ENCODE measurements at regions not wholly inside any gene's neighbourhood (a gene's known extent, or its start where the extent isn't known, plus 50 kb on each side); places are given as distances from the start of the nearest gene placed in this dataset.
"Not testable (repeated sequence)": the region's sequence is repeated elsewhere in the genome, so short reads cannot be mapped to it uniquely, and the experiment has no call there.

DNA sequence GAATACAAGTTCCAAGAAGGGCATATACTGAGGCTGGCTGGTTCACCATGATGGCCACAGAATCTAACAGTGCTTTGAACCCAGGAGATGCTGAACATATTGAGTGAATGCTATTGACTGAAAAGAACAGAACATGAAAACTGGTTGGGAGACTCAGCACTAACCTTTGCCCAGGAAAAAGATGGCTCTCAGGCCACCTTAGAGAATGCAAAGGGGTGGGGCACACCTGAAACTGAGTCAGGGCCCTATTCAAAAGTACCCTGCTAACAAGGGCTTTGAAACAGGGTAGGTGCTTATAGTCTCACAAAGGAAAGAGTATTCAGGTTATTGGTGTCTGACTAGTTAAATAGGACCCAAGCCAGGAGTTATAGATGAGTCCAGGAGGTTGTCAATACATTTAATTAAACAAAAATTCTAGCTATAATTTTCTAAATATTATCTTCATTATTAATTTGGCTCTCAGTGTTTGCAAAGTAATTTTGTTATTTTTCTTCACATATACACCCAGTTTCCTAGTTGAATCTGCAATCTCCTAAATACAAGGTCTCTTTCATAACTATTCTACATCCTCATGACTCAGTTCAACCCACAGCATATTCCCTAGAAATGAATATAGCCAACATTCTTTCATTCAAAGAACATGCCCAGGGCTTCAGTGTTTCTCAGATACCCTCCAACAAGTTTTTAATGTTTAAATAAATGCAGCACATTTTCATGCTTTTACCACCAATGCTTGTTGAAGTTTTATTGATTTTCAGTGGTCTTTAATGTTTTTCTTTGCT lies 144.2 kb upstream of the RAPGEF2 start:
- DNase-seq, result no peak

GRCh38 chr4:158962393-158962792 lies 140.5 kb upstream of the RAPGEF2 start:
- no peak for DNase-seq

- DNase-seq, result not testable (repeated sequence)
Observed at GRCh38 chr4:158963282-158963681, 139.6 kb upstream of the RAPGEF2 start.

DNA sequence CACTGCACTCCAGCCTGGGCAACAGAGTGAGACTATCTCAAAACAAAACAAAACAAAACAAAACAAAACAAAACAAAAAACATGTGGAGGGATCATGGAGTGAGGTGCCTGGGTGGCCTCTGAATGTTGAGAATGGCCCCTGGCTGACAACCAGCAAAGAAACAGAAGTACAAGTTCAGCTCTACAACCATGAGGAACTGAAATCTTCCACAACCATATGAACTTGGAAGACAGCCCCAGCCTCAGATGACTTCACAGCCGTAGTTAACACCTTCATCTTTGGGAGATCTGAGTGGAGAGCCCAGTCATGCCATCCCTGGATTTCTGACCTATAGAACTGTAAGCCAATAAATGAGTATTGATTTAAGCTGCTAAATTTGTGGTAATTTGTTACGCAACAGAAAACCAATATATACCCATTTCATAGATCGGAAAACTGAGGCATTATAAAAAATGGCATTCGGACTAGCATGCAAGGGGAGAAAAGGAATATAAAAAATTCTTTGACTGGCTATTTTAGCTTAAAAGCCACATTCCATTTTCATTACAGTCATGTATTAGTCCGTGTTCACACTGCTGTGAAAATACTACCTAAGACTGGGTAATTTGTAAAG lies 138.7 kb upstream of the RAPGEF2 start:
- no peak for DNase-seq

GRCh38 chr4:158964728-158965124 lies 138.2 kb upstream of the RAPGEF2 start:
- no peak for DNase-seq

DNA sequence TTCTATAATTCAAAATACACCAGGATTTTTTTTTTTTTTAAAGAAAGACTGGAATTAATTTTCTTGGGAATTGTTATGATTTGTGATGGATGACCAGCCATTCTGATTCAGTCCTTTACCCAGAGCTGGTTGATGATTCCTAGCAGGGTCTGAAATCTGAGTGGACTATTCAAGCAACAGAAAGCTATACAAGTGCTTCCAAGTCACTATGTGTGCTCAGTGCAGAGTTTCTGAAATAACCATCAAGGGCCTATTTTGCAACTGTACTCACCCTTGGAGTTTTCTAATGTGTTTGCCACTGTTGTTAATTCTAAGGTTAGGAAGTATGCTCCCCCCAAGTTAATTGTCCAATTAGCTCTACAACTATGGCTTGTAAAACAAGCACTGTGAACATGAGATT lies 137.7 kb upstream of the RAPGEF2 start:
- no peak for DNase-seq

GRCh38 chr4:158966091-158966490 lies 136.8 kb upstream of the RAPGEF2 start:
- no peak for DNase-seq

DNA sequence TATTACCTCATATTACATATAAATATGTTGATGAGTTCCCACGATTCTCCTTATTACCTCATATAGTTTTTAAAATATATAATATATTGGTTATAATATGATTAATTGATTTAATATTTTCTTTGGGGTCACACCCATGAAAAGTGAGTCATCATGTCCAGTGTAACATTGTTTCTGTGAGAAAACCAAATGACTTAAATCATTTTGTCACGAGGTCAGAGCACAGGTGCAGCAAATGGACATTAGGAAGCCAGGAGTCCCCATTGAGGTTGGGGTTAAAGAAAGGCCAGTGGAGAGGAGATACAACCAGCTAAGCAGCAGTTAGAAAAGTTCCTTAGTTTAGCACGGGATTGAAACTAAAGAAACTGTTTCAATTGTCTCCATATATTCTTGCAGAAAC lies 133.9 kb upstream of the RAPGEF2 start:
- DNase-seq, result no peak

DNA sequence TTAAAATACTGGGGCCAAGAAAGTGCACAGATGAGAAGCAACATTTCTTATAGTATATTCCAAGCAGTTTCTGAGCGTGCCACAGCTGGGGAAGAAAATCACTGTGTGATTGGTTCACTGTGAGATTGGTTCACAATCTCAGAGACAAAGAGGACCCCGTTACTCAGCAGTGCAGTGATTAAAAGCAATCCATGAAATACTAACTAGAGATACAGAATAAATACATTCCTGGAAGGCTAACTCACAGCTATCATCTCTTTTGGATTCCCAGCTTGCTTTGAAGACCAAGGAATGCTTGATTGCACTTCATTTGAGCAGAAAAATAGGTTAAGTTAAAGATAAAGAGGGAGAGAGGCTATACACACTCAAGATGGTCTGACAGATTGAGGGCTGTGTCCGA lies 132.1 kb upstream of the RAPGEF2 start:
- no peak for DNase-seq

DNA sequence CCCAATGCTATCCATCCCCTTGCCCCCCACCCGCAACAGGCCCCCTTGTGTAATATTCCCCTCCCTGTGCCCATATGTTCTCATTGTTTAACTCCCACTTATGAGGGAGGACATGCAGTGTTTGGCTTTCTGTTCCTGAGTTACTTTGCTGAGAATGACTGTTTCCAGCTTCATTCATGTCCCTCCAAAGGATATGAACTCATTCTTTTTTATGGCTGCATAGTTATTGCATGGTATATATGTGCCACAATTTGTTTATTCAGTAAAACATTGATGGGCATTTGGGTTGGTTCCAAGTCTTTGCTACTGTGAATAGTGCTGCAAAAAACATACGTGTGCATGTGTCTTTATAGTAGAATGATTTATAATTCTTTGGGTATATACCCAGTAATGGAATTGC lies 128.4 kb upstream of the RAPGEF2 start:
- not testable (repeated sequence) for DNase-seq

DNA sequence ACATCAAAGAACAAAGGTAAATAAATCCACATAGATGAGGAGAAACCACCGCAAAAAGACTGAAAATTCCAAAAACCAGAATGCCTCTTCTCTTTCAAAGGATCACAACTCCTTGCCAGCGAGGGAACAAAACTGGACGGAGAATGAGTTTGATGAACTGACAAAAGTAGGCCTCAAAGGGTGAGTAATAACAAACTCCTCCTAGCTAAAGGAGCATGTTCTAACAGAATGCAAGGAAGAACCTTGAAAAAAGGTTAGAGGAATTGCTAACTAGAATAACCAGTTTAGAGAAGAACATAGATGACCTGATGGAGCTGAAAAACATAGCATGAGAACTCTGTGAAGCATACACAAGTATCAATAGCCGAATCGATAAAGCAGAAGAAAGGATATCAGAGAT lies 122.2 kb upstream of the RAPGEF2 start:
- DNase-seq, result not testable (repeated sequence)

- no peak for DNase-seq
Observed at GRCh38 chr4:158991534-158992155, 111.2 kb upstream of the RAPGEF2 start.

- DNase-seq, result no peak
Observed at GRCh38 chr4:158993891-158994290, 109.0 kb upstream of the RAPGEF2 start.

GRCh38 chr4:158995040-158995439 lies 107.8 kb upstream of the RAPGEF2 start:
- no peak for DNase-seq

DNA sequence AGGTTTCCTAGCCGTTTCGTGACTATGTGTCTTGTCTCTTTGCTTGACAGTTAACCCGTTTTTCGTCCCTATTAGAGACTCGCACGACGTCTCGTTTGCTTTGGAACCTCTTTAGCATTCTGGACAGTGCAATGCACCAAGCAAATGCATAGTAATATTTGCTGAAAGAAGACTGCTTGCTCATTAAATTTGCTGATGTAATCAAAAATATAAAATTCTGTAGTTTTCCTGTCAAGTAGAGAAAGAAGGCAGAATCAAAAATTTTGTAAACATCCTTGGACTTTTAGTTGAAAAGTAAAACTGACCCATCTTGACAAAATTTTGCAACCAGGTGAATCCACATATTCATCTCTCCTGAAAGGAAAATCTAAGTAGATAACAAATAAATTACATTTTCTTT lies 106.9 kb upstream of the RAPGEF2 start:
- no peak for DNase-seq

DNA sequence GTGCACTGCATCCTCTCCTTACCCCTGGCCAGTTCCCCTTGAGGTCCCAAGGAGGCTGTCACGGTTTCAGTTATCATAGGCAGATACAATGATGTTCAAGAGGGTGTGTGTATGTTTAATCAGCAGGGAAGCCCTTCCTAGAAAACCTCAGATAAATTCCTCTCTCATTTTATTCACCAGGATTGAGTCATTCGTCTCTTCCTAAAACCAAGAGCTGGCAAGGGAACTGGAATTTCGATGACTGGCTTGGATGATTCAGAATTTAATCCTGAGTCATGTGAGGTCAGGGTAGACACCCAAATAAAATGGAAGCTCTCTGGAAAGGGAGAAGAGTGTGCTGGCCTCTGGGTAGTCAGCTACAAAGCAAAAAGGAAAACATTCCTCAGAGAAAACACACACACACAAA lies 106.2 kb upstream of the RAPGEF2 start:
- DNase-seq, result no peak

- no peak for DNase-seq
Observed at GRCh38 chr4:158997660-158998349, 105.1 kb upstream of the RAPGEF2 start.

- DNase-seq, result no peak
Observed at GRCh38 chr4:158998624-158999023, 104.3 kb upstream of the RAPGEF2 start.

DNA sequence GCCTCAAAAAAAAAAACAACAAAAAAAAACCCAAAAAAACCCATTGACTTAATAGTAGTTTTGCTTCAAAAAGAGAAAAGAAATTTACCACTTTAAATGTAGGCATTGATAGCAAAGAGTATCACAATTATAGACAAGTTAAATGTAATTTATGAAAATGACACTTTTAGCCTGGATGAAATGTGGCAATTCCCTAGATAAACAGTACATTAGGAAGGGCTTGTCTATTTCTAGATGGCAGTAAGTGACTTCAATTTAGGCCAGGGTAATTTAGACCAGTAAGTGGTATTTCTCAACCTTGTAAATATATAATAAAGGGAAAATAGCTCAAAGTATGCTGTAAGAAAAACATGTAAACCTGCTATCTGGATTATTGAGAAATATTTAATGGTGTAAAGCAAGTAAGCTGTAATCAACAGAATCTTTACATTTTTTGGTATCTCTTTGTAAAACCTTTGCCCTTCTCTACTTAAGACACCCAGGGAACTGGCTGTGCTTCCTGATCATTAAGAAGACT lies 103.7 kb upstream of the RAPGEF2 start:
- DNase-seq, result no peak

- no peak for DNase-seq
Observed at GRCh38 chr4:158999849-159000248, 103.0 kb upstream of the RAPGEF2 start.

DNA sequence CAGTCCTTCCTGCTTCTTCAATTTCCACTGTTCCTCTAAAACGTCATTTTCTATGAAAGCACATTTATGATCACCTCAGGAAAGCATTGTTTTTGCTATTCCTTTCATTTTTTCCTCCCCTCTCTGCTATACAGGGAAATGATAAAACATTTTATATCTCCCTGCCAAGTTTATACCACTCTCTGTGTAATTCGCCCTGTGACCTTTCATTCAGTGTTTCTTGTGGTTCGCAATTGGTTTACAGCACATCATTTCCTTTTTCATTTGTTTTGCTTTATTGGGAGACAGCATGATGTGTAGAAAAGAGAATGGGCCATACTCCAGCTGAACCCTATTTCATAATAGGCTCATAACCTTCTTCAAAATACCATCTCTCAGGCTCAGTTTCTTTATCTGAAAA lies 99.9 kb upstream of the RAPGEF2 start:
- DNase-seq, result no peak

DNA sequence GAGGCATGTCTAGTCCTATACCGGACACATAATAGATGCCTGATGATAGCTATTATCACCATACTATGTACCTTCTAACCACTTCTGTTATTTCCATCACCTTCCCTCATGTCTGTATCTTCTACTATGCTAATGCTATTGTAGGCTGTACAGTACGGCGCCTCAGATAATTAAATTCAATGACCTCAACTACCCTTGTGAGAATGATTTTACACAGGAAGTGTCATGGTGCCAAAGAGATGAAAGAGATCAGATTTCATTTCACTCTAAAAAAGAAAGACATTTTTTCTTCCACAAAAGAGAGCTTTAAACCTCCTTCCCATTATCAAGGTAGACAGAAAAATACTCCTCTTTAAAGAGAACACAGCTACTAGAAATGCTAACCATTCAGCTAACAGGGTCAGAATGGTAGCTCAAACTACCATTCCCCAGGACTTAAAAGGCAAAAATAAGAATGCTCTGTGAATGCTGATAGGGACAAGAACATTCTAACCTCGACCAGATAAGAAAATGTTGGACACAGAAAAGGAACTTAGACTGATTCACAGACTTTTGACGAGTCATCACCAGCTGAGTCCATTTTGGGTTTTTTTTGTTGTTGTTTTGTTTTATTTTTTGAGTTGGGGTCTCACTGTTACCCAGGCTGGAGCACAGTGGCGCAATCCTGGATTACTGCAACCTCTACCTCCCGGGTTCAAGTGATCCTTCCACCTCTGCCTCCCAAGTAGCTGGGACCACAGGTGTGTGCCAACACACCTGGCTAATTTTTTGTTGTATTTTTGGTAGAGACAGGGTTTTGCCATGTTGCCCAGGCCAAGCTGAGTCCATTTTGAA lies 99.2 kb upstream of the RAPGEF2 start:
- DNase-seq, result no peak

- no peak for DNase-seq
Observed at GRCh38 chr4:159006202-159006601, 96.7 kb upstream of the RAPGEF2 start.

Data from SHP77 (cell line).